ENCODE measurements at regions not wholly inside any gene's neighbourhood (a gene's known extent, or its start where the extent isn't known, plus 50 kb on each side); places are given as distances from the start of the nearest gene placed in this dataset.

DNA sequence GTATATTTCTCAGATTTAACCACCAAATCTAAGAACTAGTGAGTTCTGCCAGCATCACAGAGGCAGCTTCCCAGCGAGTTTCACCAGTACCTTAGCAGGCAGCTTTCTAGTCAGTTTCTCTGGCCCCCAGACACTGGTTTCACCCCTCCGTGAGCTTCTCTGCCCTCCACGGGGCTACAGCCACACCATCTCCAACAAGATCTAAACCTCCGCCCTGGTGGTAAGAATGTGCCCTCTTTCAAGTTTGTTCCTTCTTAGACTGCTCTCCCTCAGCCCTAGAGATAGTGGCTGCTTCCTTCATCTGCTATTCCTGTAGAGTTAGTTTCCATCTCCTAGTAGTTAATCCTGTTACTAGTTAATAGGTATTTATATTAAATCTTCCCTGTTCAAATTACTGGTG is 60.5 kb upstream of the TAB3 start:
- TF ChIP-seq POLR2A (IDR thresholded peaks at IDR 0.05) = no peak
- TF ChIP-seq, protein P1, sequence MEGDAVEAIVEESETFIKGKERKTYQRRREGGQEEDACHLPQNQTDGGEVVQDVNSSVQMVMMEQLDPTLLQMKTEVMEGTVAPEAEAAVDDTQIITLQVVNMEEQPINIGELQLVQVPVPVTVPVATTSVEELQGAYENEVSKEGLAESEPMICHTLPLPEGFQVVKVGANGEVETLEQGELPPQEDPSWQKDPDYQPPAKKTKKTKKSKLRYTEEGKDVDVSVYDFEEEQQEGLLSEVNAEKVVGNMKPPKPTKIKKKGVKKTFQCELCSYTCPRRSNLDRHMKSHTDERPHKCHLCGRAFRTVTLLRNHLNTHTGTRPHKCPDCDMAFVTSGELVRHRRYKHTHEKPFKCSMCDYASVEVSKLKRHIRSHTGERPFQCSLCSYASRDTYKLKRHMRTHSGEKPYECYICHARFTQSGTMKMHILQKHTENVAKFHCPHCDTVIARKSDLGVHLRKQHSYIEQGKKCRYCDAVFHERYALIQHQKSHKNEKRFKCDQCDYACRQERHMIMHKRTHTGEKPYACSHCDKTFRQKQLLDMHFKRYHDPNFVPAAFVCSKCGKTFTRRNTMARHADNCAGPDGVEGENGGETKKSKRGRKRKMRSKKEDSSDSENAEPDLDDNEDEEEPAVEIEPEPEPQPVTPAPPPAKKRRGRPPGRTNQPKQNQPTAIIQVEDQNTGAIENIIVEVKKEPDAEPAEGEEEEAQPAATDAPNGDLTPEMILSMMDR (IDR thresholded peaks at IDR 0.05) = no peak
- TF ChIP-seq EP300 (IDR thresholded peaks at IDR 0.05) = no peak

Data from ovary (tissue), 3 donors.